ENCODE measurements at regions not wholly inside any gene's neighbourhood (a gene's known extent, or its start where the extent isn't known, plus 50 kb on each side); places are given as distances from the start of the nearest gene placed in this dataset.

DNA sequence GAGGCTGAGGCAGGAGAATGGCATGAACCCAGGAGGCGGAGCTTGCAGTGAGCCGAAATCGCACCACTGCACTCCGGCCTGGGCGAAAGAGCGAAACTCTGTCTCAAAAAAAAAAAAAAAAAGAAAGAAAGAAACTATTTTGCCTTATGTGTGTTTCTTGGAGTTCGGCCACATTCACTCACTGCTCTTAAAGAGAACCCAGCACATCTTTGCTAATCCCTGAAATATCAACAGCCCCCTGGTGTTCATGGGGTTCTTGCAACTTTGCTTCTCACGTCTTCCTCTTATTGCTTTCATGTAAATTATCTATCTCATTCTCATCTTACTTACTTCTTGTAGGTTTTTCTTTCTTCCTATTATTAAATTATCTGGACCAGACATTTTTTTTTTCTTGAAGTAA is 126.3 kb upstream of the ASTN2 start:
- TF ChIP-seq POLR2A (IDR thresholded peaks at IDR 0.05; ENCODE audit: low read depth, low read length) (no peak), TAF1 (IDR thresholded peaks at IDR 0.05; ENCODE audit: borderline replicate concordance, low read depth, low read length) (no peak)

Measured in GM12892 (cell line).